ENCODE measurements at regions not wholly inside any gene's neighbourhood (a gene's known extent, or its start where the extent isn't known, plus 50 kb on each side); places are given as distances from the start of the nearest gene placed in this dataset.
"Not testable (repeated sequence)": the region's sequence is repeated elsewhere in the genome, so short reads cannot be mapped to it uniquely, and the experiment has no call there.

- POLR2A ChIA-PET, result no interaction called here
- intact Hi-C loops (cut with micrococcal nuclease), result no loop called here
- Mint-ChIP-seq H3K4me3 (no peak overlapping the region), H3K27ac (no peak overlapping the region), H3K36me3 (ENCODE audit: low read depth) (no peaks in the 10 kb centered on the region), H3K27me3 (peaks cover 1% of the 10 kb centered on the region), H3K4me1 (no peaks in the 10 kb centered on the region), H3K9me3 (no peaks in the 10 kb centered on the region)
- no peak for ATAC-seq (ENCODE audit: low read depth)
- CTCF ChIA-PET, result no interaction called here
- no peak for TF ChIP-seq CTCF (IDR thresholded peaks at IDR 0.05)
- DNase-seq, result no peak
Observed at GRCh38 chr11:112623057-112623456, 338.2 kb upstream of the NCAM1 start.

GRCh38 chr11:112624431-112624830 lies 336.8 kb upstream of the NCAM1 start:
- CTCF ChIA-PET, result no interaction called here
- ATAC-seq (ENCODE audit: low read depth), result no peak
- intact Hi-C loops (cut with micrococcal nuclease), result no loop called here

GRCh38 chr11:112624971-112625370 lies 336.2 kb upstream of the NCAM1 start:
- H3K27me3 Mint-ChIP-seq; H3K36me3 Mint-ChIP-seq (ENCODE audit: low read depth); ATAC-seq (ENCODE audit: low read depth); intact Hi-C loops (cut with micrococcal nuclease); POLR2A ChIA-PET; H3K4me1 Mint-ChIP-seq; DNase-seq; H3K4me3 Mint-ChIP-seq; CTCF ChIA-PET; H3K27ac Mint-ChIP-seq; H3K9me3 Mint-ChIP-seq: not testable (repeated sequence)

More at GRCh38 chr11:112624431-112624830, 336.8 kb upstream of the NCAM1 start:
- H3K4me3 Mint-ChIP-seq, result no peak overlapping the region
- POLR2A ChIA-PET, result no interaction called here
- H3K4me1 Mint-ChIP-seq, result no peaks in the 10 kb centered on the region
- DNase-seq, result no peak
- H3K27ac Mint-ChIP-seq, result no peak overlapping the region
- TF ChIP-seq CTCF (IDR thresholded peaks at IDR 0.05), result no peak
- peaks cover 1% of the 10 kb centered on the region for H3K27me3 Mint-ChIP-seq
- H3K9me3 Mint-ChIP-seq, result no peaks in the 10 kb centered on the region
- H3K36me3 Mint-ChIP-seq (ENCODE audit: low read depth), result no peaks in the 10 kb centered on the region

DNA sequence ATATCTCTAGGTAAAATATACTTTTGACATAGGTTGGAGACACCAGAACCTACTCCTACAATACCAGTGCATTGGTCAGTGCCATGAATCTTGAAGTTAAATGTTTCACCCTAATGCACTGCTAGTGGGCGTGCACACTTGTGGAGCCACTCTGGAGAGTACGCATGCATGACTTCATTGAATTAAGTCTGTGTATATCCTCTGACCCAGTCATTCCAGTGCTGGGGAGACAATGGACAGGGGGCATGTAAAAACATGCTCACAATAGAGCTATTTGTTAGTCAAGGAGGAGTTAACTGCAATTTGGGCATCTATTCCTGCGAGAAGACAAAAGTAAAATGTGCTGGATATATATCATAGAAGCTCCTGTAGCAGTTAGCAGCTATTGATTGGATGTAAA lies 335.4 kb upstream of the NCAM1 start:
- DNase-seq (no peak), ATAC-seq (ENCODE audit: low read depth) (no peak)
- POLR2A ChIA-PET, result no interaction called here
- TF ChIP-seq CTCF (IDR thresholded peaks at IDR 0.05), result no peak
- H3K27me3 Mint-ChIP-seq, result peaks cover 5% of the 10 kb centered on the region
- intact Hi-C loops (cut with micrococcal nuclease), result no loop called here
- no peaks in the 10 kb centered on the region for H3K36me3 Mint-ChIP-seq (ENCODE audit: low read depth)
- no peaks in the 10 kb centered on the region for H3K4me1 Mint-ChIP-seq
- H3K27ac Mint-ChIP-seq, result no peak overlapping the region
- no peak overlapping the region for H3K4me3 Mint-ChIP-seq
- CTCF ChIA-PET, result no interaction called here
- H3K9me3 Mint-ChIP-seq, result no peaks in the 10 kb centered on the region

DNA sequence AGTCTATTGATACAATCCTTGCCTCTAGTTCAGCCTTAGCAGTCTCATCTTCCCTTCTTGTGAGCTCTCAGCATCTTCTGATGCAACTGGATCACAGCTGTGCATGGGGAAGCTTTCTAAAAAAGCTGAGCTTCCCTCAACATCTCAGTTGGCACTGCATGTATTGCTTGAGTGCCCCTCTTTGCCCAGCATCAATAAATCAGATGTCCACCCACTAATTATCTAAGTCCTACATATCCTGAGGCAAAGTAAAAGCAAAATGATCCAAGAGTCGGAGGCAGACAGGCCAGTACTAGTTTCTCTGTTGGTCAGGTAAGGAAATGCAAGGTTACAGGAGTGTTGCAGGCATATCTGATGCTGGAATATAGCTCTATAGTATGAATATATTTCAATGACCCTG lies 334.5 kb upstream of the NCAM1 start:
- DNase-seq (no peak), ATAC-seq (ENCODE audit: low read depth) (no peak)
- TF ChIP-seq CTCF (IDR thresholded peaks at IDR 0.05), result no peak
- Mint-ChIP-seq H3K36me3 (ENCODE audit: low read depth) (no peaks in the 10 kb centered on the region), H3K4me1 (no peaks in the 10 kb centered on the region), H3K27me3 (peaks cover 4% of the 10 kb centered on the region), H3K4me3 (no peak overlapping the region), H3K27ac (no peak overlapping the region), H3K9me3 (no peaks in the 10 kb centered on the region)
- intact Hi-C loops (cut with micrococcal nuclease), result no loop called here
- POLR2A ChIA-PET, result no interaction called here
- CTCF ChIA-PET, result no interaction called here

GRCh38 chr11:112627588-112628045 lies 333.6 kb upstream of the NCAM1 start:
- H3K9me3 Mint-ChIP-seq, result no peaks in the 10 kb centered on the region

More at GRCh38 chr11:112627588-112628045, 333.6 kb upstream of the NCAM1 start:
- Mint-ChIP-seq H3K27me3 (peaks cover 4% of the 10 kb centered on the region), H3K36me3 (ENCODE audit: low read depth) (no peaks in the 10 kb centered on the region), H3K4me3 (no peak overlapping the region), H3K4me1 (no peaks in the 10 kb centered on the region), H3K27ac (no peak overlapping the region)
- no peak for TF ChIP-seq CTCF (IDR thresholded peaks at IDR 0.05)
- CTCF ChIA-PET, result no interaction called here
- POLR2A ChIA-PET, result no interaction called here
- no peak for ATAC-seq (ENCODE audit: low read depth)
- no peak for DNase-seq
- intact Hi-C loops (cut with micrococcal nuclease), result no loop called here

All from activated B cell treated with CpG ODN at 0.5 μM for 24 hours (primary cell).